ENCODE measurements at regions not wholly inside any gene's neighbourhood (a gene's known extent, or its start where the extent isn't known, plus 50 kb on each side); places are given as distances from the start of the nearest gene placed in this dataset.

DNA sequence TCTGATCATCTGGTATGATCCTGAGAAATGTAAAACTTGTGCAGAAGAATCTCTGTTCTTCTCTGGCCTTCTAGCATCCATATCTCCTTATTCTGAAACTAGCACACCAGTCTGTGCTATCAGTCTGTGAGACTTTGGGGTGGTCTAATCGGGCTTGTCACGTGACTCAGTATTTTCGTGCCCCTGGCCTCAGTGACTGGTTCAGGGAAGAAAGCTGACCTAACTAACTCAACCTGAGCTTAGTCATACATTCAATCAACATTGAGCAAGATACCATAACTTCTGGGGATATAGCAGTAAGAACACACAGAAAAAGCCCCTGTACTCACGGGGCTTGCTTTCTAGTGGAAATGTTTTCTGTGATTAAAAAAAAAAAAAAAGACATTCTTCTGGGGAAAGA, 109.3 kb downstream of the DKK1 start:
- TF ChIP-seq CTCF (IDR thresholded peaks at IDR 0.05 in 8 of 11, conservative IDR thresholded peaks at IDR 0.05 in 3 of 11) (no peak), POLR2A (IDR thresholded peaks at IDR 0.05) (no peak)
